Pancreas (tissue), 10 donors: ENCODE measurements at regions not wholly inside any gene's neighbourhood (a gene's known extent, or its start where the extent isn't known, plus 50 kb on each side); places are given as distances from the start of the nearest gene placed in this dataset.

Experiments used
- ATAC-seq, 4 donors: fragments of 200-7000 bp; cut with Tn5 transposase; one replicate each; pipeline versions ENCODE4 v1.8.0 to v1.9.1; 2020; ENCODE audit warnings: mild to moderate bottlenecking in 4 of 4, moderate library complexity in 4 of 4
- DNase-seq, 6 donors: peaks; one replicate each; pipeline ENCODE4 v3.0.0-alpha.2; 2020
- FAIRE-seq: peaks from 2 replicates; lab custom pipeline; 2012; peaks lifted over from hg19 to GRCh38; lab: Jason Lieb, UNC
- H3K27ac ChIP-seq, 4 donors: fragments of 200-600 bp; sonication (generic); 1 replicate in 3 of 4; 2 replicates in 1 of 4; pipeline versions ENCODE4 v1.5.0 to v1.8.0; 2020
- H3K27me3 ChIP-seq, 4 donors: fragments of 200-600 bp; one replicate each; pipeline ENCODE4 v1.8.0; 2021
- H3K36me3 ChIP-seq, 3 donors: fragments of 200-600 bp; sonication (generic) in 1 of 3; one replicate each; pipeline versions ENCODE4 v1.5.0 to v1.8.0; 2020 to 2021
- H3K4me1 ChIP-seq, 3 donors: fragments of 200-600 bp; one replicate each; pipeline ENCODE4 v1.8.0; 2021
- H3K4me3 ChIP-seq, 4 donors: fragments of 200-600 bp; sonication (generic) in 2 of 4; one replicate each; pipeline versions ENCODE4 v1.5.0 to v1.8.0; 2020 to 2021
- H3K9me3 ChIP-seq, 4 donors: fragments of 200-600 bp; one replicate each; pipeline ENCODE4 v1.8.0; 2021
- WGBS, 2 donors: extraction: QIAGEN DNeasy Blood & Tissue Kit; methylation state at CpG; one replicate each; pipeline ENCODE4 v1.1.7; 2013; 5-methylcytosine and 5-hydroxymethylcytosine counted together
- intact Hi-C, 3 donors: fragments of 100-400 bp; cut with DNase I; formaldehyde crosslinking; loops; one replicate each; pipeline versions ENCODE4 v1.11.1 to v1.14.2; 2022
- TF ChIP-seq, protein P1 (sequence below), 4 donors: fragments of 200-600 bp; sonication (generic) in 3 of 4; IDR thresholded peaks; one replicate each; pipeline versions ENCODE4 v1.5.0 to v1.8.0; 2021; ENCODE audit warnings: antibody characterized with exemption in 4 of 4
- donor health status: healthy with polysubstance abuse.
- donor health status: DM: no; HTN: no; CAD: no; lungs with moderate emphysema.
- donor health status: DM: no; HTN: no; CAD: no.
- donor health status: control.
- donor health status: control.
- donor health status: Bipolar disorder and iron deficiency.
- donor health status: DM: yes; HTN: yes; CAD: no.
- donor health status: DM: no; HTN: no; CAD: no.
- donor health status: DM: no; HTN: no; CAD: no.
- donor health status: DM: yes; HTN: yes; CAD: no.

DNA sequence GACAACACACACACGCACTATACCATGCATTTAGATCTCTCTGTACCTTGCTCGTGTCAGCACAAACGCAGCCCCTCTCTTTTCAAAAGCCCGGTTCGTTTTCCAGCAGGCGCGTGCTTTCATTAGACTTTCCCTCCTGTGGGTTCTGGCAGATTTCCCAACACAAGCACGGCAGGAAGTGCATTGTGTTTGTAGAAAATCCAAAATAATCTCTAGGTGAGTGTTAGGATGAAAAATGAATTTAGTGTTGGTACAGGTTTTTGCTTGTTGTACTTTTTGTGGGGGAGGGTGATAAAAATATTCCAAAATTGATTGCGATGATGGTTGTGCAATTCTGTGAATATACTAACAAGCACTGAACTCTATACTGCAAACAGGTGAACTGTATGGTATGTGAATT lies 54.1 kb upstream of the POFUT2 start:
- 12 to 14% methylated on average over 9 of the region's 9 CpGs for WGBS, 2 donors
- ATAC-seq, result peak; percentile 21 to 66 (median 42)
- no peaks in the 10 kb centered on the region for H3K36me3 ChIP-seq
- no peak for FAIRE-seq
- H3K9me3 ChIP-seq, result no peaks in the 10 kb centered on the region
- intact Hi-C loops, result no loop called here
- H3K27me3 ChIP-seq, result no peaks in the 10 kb centered on the region
- no peak for DNase-seq
- H3K4me1 ChIP-seq, result peaks cover 0 to 9% (median 4%) of the 10 kb centered on the region in 3 donors
- TF ChIP-seq, protein P1, sequence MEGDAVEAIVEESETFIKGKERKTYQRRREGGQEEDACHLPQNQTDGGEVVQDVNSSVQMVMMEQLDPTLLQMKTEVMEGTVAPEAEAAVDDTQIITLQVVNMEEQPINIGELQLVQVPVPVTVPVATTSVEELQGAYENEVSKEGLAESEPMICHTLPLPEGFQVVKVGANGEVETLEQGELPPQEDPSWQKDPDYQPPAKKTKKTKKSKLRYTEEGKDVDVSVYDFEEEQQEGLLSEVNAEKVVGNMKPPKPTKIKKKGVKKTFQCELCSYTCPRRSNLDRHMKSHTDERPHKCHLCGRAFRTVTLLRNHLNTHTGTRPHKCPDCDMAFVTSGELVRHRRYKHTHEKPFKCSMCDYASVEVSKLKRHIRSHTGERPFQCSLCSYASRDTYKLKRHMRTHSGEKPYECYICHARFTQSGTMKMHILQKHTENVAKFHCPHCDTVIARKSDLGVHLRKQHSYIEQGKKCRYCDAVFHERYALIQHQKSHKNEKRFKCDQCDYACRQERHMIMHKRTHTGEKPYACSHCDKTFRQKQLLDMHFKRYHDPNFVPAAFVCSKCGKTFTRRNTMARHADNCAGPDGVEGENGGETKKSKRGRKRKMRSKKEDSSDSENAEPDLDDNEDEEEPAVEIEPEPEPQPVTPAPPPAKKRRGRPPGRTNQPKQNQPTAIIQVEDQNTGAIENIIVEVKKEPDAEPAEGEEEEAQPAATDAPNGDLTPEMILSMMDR (IDR thresholded peaks at IDR 0.05), result no peak
- H3K27ac ChIP-seq, result peak overlapping the region in 3 of 4 donors; percentile 23 to 55 (median 50)
- no peak overlapping the region for H3K4me3 ChIP-seq

GRCh38 chr21:45343891-45344290 lies 56.2 kb upstream of the POFUT2 start:
- no peak for ATAC-seq

GRCh38 chr21:45344576-45344975 lies 56.9 kb upstream of the POFUT2 start:
- FAIRE-seq, result no peak
- WGBS, 2 donors, result 78 to 81% methylated on average over 21 of the region's 21 CpGs

More at GRCh38 chr21:45343891-45344290, 56.2 kb upstream of the POFUT2 start:
- Histone ChIP-seq H3K4me3 (no peak overlapping the region), H3K9me3 (no peaks in the 10 kb centered on the region), H3K4me1 (peaks cover 0 to 9% (median 4%) of the 10 kb centered on the region in 3 donors), H3K27me3 (no peaks in the 10 kb centered on the region), H3K27ac (no peak overlapping the region), H3K36me3 (no peaks in the 10 kb centered on the region)
- FAIRE-seq (no peak), DNase-seq (no peak)
- TF ChIP-seq, protein P1 (IDR thresholded peaks at IDR 0.05), result no peak
- WGBS, 2 donors, result 76 to 79% methylated on average over 15 of the region's 15 CpGs
- intact Hi-C loops, result no loop called here

GRCh38 chr21:45347048-45347711 lies 57.8 kb upstream of the COL18A1 start:
- DNase-seq (peak in 2 of 6 donors; percentile 11 to 55), ATAC-seq (no peak), FAIRE-seq (no peak)
- Histone ChIP-seq H3K27me3 (no peaks in the 10 kb centered on the region), H3K36me3 (no peaks in the 10 kb centered on the region), H3K9me3 (no peaks in the 10 kb centered on the region), H3K4me1 (peaks cover 0 to 4% (median 0%) of the 10 kb centered on the region in 3 donors), H3K27ac (no peak overlapping the region), H3K4me3 (no peak overlapping the region)
- intact Hi-C loops, result no loop called here
- TF ChIP-seq, protein P1 (IDR thresholded peaks at IDR 0.05), result no peak
- 44 to 51% methylated on average over 31 of the region's 31 CpGs for WGBS, 2 donors

More at GRCh38 chr21:45344576-45344975, 56.9 kb upstream of the POFUT2 start:
- intact Hi-C loops, result no loop called here
- TF ChIP-seq, protein P1 (IDR thresholded peaks at IDR 0.05), result no peak
- Histone ChIP-seq H3K4me1 (peaks cover 0 to 7% (median 4%) of the 10 kb centered on the region in 3 donors), H3K9me3 (no peaks in the 10 kb centered on the region), H3K4me3 (no peak overlapping the region), H3K27ac (no peak overlapping the region), H3K27me3 (no peaks in the 10 kb centered on the region), H3K36me3 (no peaks in the 10 kb centered on the region)
- DNase-seq (peak in 1 of 6 donors; percentile 38), ATAC-seq (no peak)
